NCI-H510A (cell line): ENCODE measurements at regions not wholly inside any gene's neighbourhood (a gene's known extent, or its start where the extent isn't known, plus 50 kb on each side); places are given as distances from the start of the nearest gene placed in this dataset.
"Not testable (repeated sequence)": the region's sequence is repeated elsewhere in the genome, so short reads cannot be mapped to it uniquely, and the experiment has no call there.

ENCODE experiments used
- DNase-seq: peaks from one replicate; lab custom pipeline; 2025; lab: John Stamatoyannopoulos, UW

DNA sequence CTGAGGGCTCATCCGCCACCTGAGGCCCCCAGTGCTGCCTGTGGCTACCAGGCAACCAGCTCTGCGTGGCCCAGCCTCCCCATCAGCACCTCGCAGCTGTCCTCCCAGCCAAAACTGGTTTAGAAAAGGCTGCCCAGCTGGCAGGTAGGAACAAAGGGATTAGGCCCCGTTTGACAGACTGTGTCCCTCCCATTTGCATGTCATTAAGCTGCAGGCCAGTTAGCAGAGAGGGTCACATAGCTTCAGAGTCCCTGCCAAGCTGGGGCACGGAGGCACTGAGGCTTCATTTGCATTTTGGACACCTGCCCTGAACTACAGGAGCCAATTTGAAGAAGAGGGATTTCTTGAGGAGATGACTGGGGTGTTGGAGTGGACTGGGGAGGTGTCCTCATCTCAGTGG lies 177.9 kb downstream of the TLE3 start:
- no peak for DNase-seq

DNA sequence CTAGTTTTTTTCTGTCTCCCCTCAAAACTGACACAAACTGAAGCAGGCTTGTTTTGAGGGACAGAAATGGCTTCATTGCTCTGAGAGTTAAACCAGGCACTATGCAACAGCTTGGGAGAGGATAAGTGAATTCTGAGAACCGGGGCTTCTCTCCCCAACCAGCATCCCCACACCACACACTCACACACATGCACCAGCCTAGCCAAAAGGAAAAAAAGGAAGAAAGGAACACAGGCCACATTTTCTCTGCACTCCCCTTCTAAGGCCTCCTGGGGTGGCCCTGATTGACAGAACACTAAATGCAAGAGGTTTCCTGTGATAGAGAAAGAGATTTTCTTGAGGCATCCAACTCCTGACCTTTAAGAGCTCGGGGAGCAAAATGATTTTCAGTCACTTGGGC lies 177.5 kb downstream of the TLE3 start:
- no peak for DNase-seq

- no peak for DNase-seq
These were observed 175.8 kb downstream of the TLE3 start for GRCh38 chr15:69921626-69922619.

GRCh38 chr15:69924531-69924930 lies 173.2 kb downstream of the TLE3 start:
- no peak for DNase-seq

DNA sequence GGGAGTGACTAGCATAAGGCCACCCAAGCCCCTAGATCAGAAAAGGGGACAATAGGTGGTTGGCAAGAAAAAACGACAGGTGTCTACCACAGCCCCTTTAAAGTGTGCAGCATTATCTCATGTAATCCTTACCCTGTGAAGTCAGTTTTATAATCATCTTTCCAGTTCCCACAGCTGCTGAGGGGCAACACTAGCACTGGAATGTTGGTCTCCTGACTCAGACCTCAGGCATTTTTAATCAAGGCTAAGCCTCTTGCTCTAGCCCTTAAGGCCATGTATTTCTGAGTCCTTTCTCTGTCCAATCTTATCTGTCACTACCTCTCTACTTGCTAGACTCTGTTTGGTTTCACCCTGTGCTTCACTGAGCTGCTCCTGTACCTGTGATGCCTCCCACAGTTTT lies 171.7 kb downstream of the TLE3 start:
- no peak for DNase-seq

GRCh38 chr15:69926721-69927120 lies 171.0 kb downstream of the TLE3 start:
- no peak for DNase-seq

GRCh38 chr15:69928890-69929289 lies 168.8 kb downstream of the TLE3 start:
- not testable (repeated sequence) for DNase-seq

- DNase-seq = no peak
These were observed 167.6 kb downstream of the TLE3 start for GRCh38 chr15:69929905-69930630.

GRCh38 chr15:69930754-69931153 lies 167.0 kb downstream of the TLE3 start:
- no peak for DNase-seq

DNA sequence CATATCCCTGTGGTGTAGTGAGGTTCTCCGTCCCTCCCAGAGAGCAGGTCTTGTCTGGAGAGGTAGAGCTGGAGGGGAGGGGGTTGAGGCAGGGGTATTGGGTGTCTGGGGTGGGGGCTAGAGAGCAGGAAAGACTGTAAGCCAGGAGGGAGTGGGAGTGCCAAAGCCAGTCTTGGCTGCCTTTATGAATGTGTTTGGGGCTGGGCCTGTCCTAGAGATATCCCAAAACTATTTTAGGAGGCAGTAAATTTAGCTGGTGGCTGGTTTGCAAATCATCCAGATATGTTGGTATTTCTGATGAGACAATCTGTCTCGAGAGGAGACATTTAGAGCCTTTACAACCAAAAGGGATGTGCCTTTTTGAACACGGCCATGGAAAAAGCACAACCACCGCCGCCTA lies 166.6 kb downstream of the TLE3 start:
- no peak for DNase-seq

GRCh38 chr15:69934607-69935006 lies 163.1 kb downstream of the TLE3 start:
- DNase-seq = no peak

- DNase-seq = no peak
These were observed 157.9 kb downstream of the TLE3 start for GRCh38 chr15:69939513-69940440.

- no peak for DNase-seq
These were observed 157.0 kb downstream of the TLE3 start for GRCh38 chr15:69940441-69941300.

- no peak for DNase-seq
These were observed 156.5 kb downstream of the TLE3 start for GRCh38 chr15:69941301-69941605.

- no peak for DNase-seq
These were observed 155.8 kb downstream of the TLE3 start for GRCh38 chr15:69941706-69942495.

DNA sequence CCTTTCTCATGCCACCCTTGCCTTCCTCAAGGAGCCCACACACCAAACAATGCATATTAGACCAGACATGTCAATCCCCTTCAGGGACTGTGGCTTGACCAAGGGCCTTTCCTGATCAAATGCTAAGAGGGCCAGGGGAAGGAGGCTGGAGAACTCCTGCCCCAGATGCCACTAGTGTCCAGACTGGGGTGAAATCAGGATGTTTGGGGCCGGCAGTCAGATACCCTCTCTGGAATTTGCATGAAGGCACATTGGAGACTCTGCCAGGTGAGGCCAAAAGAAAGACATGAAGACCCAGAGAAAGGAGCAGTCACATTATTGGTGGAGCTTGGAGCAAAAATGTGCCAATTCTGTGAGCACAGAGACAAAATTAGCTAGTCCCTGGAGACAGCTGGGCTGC lies 154.1 kb downstream of the TLE3 start:
- DNase-seq = no peak

DNA sequence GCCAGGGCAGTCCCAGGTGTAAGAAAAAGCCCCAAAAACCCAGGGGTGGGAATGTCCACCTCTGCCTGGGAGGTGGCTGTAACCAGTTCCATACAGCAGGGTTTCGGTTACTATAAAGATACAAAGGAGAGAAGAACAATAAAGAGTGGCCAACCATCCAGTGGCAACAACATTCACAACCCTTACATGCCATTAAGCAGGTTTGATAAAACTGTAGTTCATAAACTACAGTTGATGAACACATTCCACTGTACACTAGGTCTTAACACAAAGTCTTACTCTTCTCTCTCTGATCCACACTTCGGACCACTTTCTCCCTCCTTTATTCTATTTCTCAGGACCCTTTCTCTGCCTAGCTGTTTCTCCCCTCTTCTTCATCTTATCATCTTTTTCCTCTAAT lies 152.0 kb downstream of the TLE3 start:
- DNase-seq = no peak

- DNase-seq = no peak
These were observed 150.8 kb downstream of the TLE3 start for GRCh38 chr15:69946870-69947269.

DNA sequence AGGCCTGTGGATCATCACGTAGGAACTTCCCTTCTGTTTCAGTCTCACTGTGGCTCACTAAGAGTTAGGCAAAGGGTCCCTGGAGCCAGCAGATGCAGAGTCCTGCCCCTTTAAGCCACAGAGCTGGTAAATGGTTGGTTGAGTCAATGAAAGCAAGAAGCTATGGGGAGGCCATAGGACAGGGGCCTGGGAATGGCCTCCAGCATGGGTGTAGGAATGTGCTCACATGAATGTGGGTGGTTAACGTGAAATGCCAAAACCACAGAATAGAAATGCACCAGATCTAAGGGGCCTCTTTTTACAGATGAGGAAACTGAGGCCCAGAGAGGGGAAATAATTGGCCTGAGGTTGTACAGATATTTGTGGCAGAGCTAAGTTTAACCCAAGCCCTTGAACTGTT lies 150.3 kb downstream of the TLE3 start:
- no peak for DNase-seq

DNA sequence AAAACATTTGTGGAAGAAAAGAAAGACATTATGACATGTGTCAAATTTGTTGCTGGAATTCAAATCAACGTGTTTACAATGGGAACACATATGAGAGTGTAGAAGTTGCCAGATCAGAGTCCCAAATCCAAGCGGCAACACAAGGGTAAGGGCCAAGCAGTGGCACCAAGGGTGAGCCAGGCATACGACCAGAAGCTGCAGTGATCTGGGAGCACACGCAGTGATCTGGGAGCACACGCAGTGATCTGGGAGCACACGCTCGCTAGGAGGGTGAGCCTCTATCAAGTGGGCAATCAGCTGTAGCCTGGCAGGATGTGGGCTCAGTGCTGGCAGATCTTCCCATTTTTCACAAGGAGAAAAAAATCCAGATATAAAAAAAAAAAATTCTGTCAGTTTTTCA lies 148.2 kb downstream of the TLE3 start:
- DNase-seq = no peak
